DOHH2 (cell line): ENCODE measurements at regions not wholly inside any gene's neighbourhood (a gene's known extent, or its start where the extent isn't known, plus 50 kb on each side); places are given as distances from the start of the nearest gene placed in this dataset.

Experiments
- H3F3A ChIP-seq: fragments of 200-600 bp; sonication (generic), shearing (Covaris generic); 2 replicates; pipeline ENCODE4 v1.6.0; 2016; ENCODE audit warnings: antibody characterized with exemption, mild to moderate bottlenecking; ENCODE audit not compliant: control insufficient read depth, insufficient read depth
- H3K27ac ChIP-seq: fragments of 200-600 bp; sonication (generic); 2 replicates; pipeline ENCODE4 v1.5.1; 2014; ENCODE audit warnings: low read depth, mild to moderate bottlenecking, low read length, moderate library complexity
- H3K27me3 ChIP-seq: fragments of 200-600 bp; sonication (generic); 2 replicates; pipeline ENCODE4 v1.6.1; 2014; ENCODE audit warnings: mild to moderate bottlenecking, low read length, mixed read lengths; ENCODE audit not compliant: control insufficient read depth
- H3K36me3 ChIP-seq: fragments of 200-600 bp; sonication (generic); 2 replicates; pipeline ENCODE4 v1.6.1; 2014; ENCODE audit warnings: mild to moderate bottlenecking, low read length, moderate library complexity, mixed read lengths; ENCODE audit not compliant: control insufficient read depth
- H3K4me1 ChIP-seq: fragments of 200-600 bp; sonication (generic); 2 replicates; pipeline ENCODE4 v1.6.1; 2014; ENCODE audit warnings: mild to moderate bottlenecking, low read length, mixed read lengths; ENCODE audit not compliant: control insufficient read depth
- H3K4me2 ChIP-seq: fragments of 200-600 bp; sonication (generic); 2 replicates; pipeline ENCODE4 v1.6.0; 2014; ENCODE audit warnings: mild to moderate bottlenecking, low read length, moderate library complexity
- H3K4me3 ChIP-seq: fragments of 200-600 bp; sonication (generic); 2 replicates; pipeline ENCODE4 v1.5.1; 2014; ENCODE audit warnings: mild to moderate bottlenecking, low read length, mixed read lengths
- H3K79me2 ChIP-seq: fragments of 200-600 bp; sonication (generic); 2 replicates; pipeline ENCODE4 v1.6.1; 2014; ENCODE audit warnings: mild to moderate bottlenecking, low read length, mixed read lengths; ENCODE audit not compliant: control insufficient read depth
- H3K9me2 ChIP-seq: fragments of 200-600 bp; sonication (generic); replicated peaks from 2 replicates; pipeline ENCODE4 v1.6.1; 2014; ENCODE audit warnings: mild to moderate bottlenecking, low read length, mixed read lengths; ENCODE audit not compliant: control insufficient read depth
- H3K9me3 ChIP-seq: fragments of 200-600 bp; sonication (generic); 2 replicates; pipeline ENCODE4 v1.6.1; 2014; ENCODE audit warnings: antibody characterized with exemption, low read length, mixed read lengths; ENCODE audit not compliant: control insufficient read depth, insufficient read depth
- H4K20me1 ChIP-seq: fragments of 200-600 bp; sonication (generic); 2 replicates; pipeline ENCODE4 v1.6.0; 2014; ENCODE audit warnings: low read depth, mild to moderate bottlenecking, antibody characterized with exemption, low read length, moderate library complexity; ENCODE audit not compliant: control insufficient read depth, insufficient read depth
- CTCF ChIP-seq: fragments of 200-600 bp; sonication (generic); IDR thresholded peaks from one replicate; pipeline ENCODE4 v1.5.1; 2014; ENCODE audit warnings: antibody characterized with exemption, mild to moderate bottlenecking, low read depth, low read length; ENCODE audit not compliant: poor library complexity, severe bottlenecking
- EZH2phosphoT487 ChIP-seq: fragments of 200-600 bp; sonication (generic); IDR thresholded peaks from 2 replicates; pipeline ENCODE4 v1.6.1; 2017; ENCODE audit warnings: borderline replicate concordance, mild to moderate bottlenecking, antibody characterized with exemption, low read length, moderate library complexity, mixed read lengths

- H3F3A ChIP-seq: no peaks in the 10 kb centered on the region
- H3K4me1 ChIP-seq: no peaks in the 10 kb centered on the region
- no peaks in the 10 kb centered on the region for H3K9me3 ChIP-seq
- no peaks in the 10 kb centered on the region for H4K20me1 ChIP-seq
- H3K27ac ChIP-seq: no peak overlapping the region
- H3K36me3 ChIP-seq: no peaks in the 10 kb centered on the region
- peaks cover 3% of the 10 kb centered on the region for H3K27me3 ChIP-seq
- H3K4me2 ChIP-seq: no peak overlapping the region
- TF ChIP-seq CTCF (peak; percentile 78), EZH2phosphoT487 (no peak)
- H3K79me2 ChIP-seq: no peaks in the 10 kb centered on the region
- H3K4me3 ChIP-seq: no peak overlapping the region
- no peaks in the 10 kb centered on the region for H3K9me2 ChIP-seq
Observed at GRCh38 chr2:41782306-41783158, 265.3 kb upstream of the PKDCC start.

GRCh38 chr2:41784496-41784895, 263.3 kb upstream of the PKDCC start:
- Histone ChIP-seq H3F3A (no peaks in the 10 kb centered on the region), H4K20me1 (no peaks in the 10 kb centered on the region), H3K36me3 (no peaks in the 10 kb centered on the region), H3K27ac (no peak overlapping the region), H3K79me2 (no peaks in the 10 kb centered on the region), H3K4me3 (no peak overlapping the region), H3K4me1 (no peaks in the 10 kb centered on the region), H3K4me2 (no peak overlapping the region), H3K27me3 (peaks cover 3% of the 10 kb centered on the region), H3K9me2 (no peaks in the 10 kb centered on the region), H3K9me3 (no peaks in the 10 kb centered on the region)
- TF ChIP-seq EZH2phosphoT487 (no peak), CTCF (no peak)

GRCh38 chr2:41785251-41786022, 262.4 kb upstream of the PKDCC start:
- H3K4me2 ChIP-seq: no peak overlapping the region
- H3K9me2 ChIP-seq: no peaks in the 10 kb centered on the region
- no peaks in the 10 kb centered on the region for H3K79me2 ChIP-seq
- no peak overlapping the region for H3K4me3 ChIP-seq
- peaks cover 3% of the 10 kb centered on the region for H3K27me3 ChIP-seq
- no peak overlapping the region for H3K27ac ChIP-seq
- no peaks in the 10 kb centered on the region for H3K4me1 ChIP-seq
- H3K9me3 ChIP-seq: no peaks in the 10 kb centered on the region
- H3K36me3 ChIP-seq: no peaks in the 10 kb centered on the region
- TF ChIP-seq CTCF (no peak), EZH2phosphoT487 (no peak)
- H4K20me1 ChIP-seq: no peaks in the 10 kb centered on the region
- no peaks in the 10 kb centered on the region for H3F3A ChIP-seq
